ENCODE measurements at regions not wholly inside any gene's neighbourhood (a gene's known extent, or its start where the extent isn't known, plus 50 kb on each side); places are given as distances from the start of the nearest gene placed in this dataset.
"Not testable (repeated sequence)": the region's sequence is repeated elsewhere in the genome, so short reads cannot be mapped to it uniquely, and the experiment has no call there.

- DNase-seq (ENCODE audit: low read depth in 2 of 2, low spot score in 1 of 2): no peak
Measured at GRCh38 chr16:87210894-87211293, 106.3 kb downstream of the C16orf95 start.

GRCh38 chr16:87212026-87212425 lies 105.2 kb downstream of the C16orf95 start:
- no peak for DNase-seq (ENCODE audit: low read depth in 2 of 2, low spot score in 1 of 2)

- DNase-seq (ENCODE audit: low read depth in 2 of 2, low spot score in 1 of 2): no peak
Measured at GRCh38 chr16:87213536-87213935, 103.7 kb downstream of the C16orf95 start.

GRCh38 chr16:87216148-87216840 lies 100.9 kb downstream of the C16orf95 start:
- no peak for DNase-seq (ENCODE audit: low read depth in 2 of 2, low spot score in 1 of 2)

GRCh38 chr16:87216841-87217275 lies 100.3 kb downstream of the C16orf95 start:
- no peak for DNase-seq (ENCODE audit: low read depth in 2 of 2, low spot score in 1 of 2)

- DNase-seq (ENCODE audit: low read depth in 2 of 2, low spot score in 1 of 2): not testable (repeated sequence)
Measured at GRCh38 chr16:87217802-87218201, 99.4 kb downstream of the C16orf95 start.

- no peak for DNase-seq (ENCODE audit: low read depth in 2 of 2, low spot score in 1 of 2)
Measured at GRCh38 chr16:87218281-87219055, 98.7 kb downstream of the C16orf95 start.

GRCh38 chr16:87219287-87219909 lies 97.8 kb downstream of the C16orf95 start:
- DNase-seq (ENCODE audit: low read depth in 2 of 2, low spot score in 1 of 2): no peak

- DNase-seq (ENCODE audit: low read depth in 2 of 2, low spot score in 1 of 2): no peak
Measured at GRCh38 chr16:87221633-87222032, 95.6 kb downstream of the C16orf95 start.

- DNase-seq (ENCODE audit: low read depth in 2 of 2, low spot score in 1 of 2): no peak
Measured at GRCh38 chr16:87222335-87222734, 94.9 kb downstream of the C16orf95 start.

- DNase-seq (ENCODE audit: low read depth in 2 of 2, low spot score in 1 of 2): no peak
Measured at GRCh38 chr16:87223656-87224248, 93.4 kb downstream of the C16orf95 start.

GRCh38 chr16:87226926-87227295 lies 90.3 kb downstream of the C16orf95 start:
- no peak for DNase-seq (ENCODE audit: low read depth in 2 of 2, low spot score in 1 of 2)

- DNase-seq (ENCODE audit: low read depth in 2 of 2, low spot score in 1 of 2): no peak
Measured at GRCh38 chr16:87227296-87227951, 89.8 kb downstream of the C16orf95 start.

- DNase-seq (ENCODE audit: low read depth in 2 of 2, low spot score in 1 of 2): no peak
Measured at GRCh38 chr16:87228363-87228762, 88.8 kb downstream of the C16orf95 start.

- DNase-seq (ENCODE audit: low read depth in 2 of 2, low spot score in 1 of 2): no peak
Measured at GRCh38 chr16:87229230-87230188, 87.7 kb downstream of the C16orf95 start.

- DNase-seq (ENCODE audit: low read depth in 2 of 2, low spot score in 1 of 2): no peak
Measured at GRCh38 chr16:87230571-87230970, 86.6 kb downstream of the C16orf95 start.

GRCh38 chr16:87231295-87231694 lies 85.9 kb downstream of the C16orf95 start:
- DNase-seq (ENCODE audit: low read depth in 2 of 2, low spot score in 1 of 2): no peak

GRCh38 chr16:87231911-87232310 lies 85.3 kb downstream of the C16orf95 start:
- no peak for DNase-seq (ENCODE audit: low read depth in 2 of 2, low spot score in 1 of 2)

- DNase-seq (ENCODE audit: low read depth in 2 of 2, low spot score in 1 of 2): no peak
Measured at GRCh38 chr16:87233928-87234327, 83.3 kb downstream of the C16orf95 start.

- no peak for DNase-seq (ENCODE audit: low read depth in 2 of 2, low spot score in 1 of 2)
Measured at GRCh38 chr16:87234601-87235000, 82.6 kb downstream of the C16orf95 start.

Data from stimulated activated CD8-positive, alpha-beta memory T cell treated with anti-CD3 and anti-CD28 coated beads, Interleukin-4, amount 100 ng/mL, for 4 hours (primary cell).